ENCODE measurements at regions not wholly inside any gene's neighbourhood (a gene's known extent, or its start where the extent isn't known, plus 50 kb on each side); places are given as distances from the start of the nearest gene placed in this dataset.
"Not testable (repeated sequence)": the region's sequence is repeated elsewhere in the genome, so short reads cannot be mapped to it uniquely, and the experiment has no call there.

DNA sequence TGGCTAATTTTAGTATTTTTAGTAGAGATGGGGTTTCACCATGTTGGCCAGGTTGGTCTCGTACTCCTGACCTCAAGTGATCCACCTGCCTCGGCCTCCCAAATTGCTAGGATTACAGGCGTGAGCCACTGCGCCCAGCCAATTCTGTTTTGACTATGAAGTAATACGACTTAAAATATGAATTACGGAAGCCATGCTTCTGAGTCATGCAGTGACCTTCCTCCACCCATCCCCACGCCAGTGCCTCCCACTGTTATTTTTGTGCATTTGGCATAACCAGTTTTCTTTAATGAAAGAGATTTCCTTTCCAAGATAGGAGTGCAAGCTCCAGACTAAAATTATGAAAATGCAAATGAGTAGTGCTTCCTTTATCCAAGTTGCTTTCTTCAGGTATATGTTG, 101.0 kb upstream of the DAB2 start:
- not testable (repeated sequence) for DNase-seq

DNA sequence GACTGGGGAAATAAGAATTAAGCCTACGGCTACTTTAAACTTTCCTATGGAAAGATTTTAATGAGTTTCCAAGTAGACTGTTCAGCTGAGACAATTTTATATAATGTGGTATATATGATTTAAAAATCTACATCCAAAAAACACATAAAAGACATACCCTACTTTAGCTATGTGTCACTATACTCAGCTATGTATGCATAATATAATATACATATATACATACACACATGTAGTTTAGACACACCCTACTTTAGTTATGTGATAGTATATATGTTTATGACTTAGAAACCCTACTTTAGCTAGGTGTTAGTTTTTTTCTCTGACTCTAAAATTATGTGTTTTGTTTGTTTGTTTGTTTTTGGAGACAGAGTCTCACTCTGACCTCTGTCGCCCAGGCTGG, 100.5 kb upstream of the DAB2 start:
- no peak for DNase-seq

DNA sequence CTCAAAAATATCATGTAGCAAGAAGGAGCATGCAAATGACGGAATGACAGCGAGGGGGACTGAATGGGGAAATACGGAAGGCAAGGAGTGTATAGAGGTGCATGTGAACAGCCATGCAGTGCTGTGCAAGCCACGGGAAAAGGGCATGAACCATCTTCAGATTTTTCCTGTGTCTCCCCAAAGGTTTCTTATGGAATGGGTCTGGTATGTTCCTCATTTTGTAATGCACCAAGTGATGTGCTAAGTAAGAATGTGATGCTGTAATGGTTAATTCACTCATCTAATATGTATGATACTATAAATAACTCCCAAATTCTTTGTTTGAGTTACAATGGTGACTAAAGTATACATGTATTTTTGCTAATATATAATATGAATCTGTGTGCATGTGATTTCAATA, 99.0 kb upstream of the DAB2 start:
- no peak for DNase-seq

DNA sequence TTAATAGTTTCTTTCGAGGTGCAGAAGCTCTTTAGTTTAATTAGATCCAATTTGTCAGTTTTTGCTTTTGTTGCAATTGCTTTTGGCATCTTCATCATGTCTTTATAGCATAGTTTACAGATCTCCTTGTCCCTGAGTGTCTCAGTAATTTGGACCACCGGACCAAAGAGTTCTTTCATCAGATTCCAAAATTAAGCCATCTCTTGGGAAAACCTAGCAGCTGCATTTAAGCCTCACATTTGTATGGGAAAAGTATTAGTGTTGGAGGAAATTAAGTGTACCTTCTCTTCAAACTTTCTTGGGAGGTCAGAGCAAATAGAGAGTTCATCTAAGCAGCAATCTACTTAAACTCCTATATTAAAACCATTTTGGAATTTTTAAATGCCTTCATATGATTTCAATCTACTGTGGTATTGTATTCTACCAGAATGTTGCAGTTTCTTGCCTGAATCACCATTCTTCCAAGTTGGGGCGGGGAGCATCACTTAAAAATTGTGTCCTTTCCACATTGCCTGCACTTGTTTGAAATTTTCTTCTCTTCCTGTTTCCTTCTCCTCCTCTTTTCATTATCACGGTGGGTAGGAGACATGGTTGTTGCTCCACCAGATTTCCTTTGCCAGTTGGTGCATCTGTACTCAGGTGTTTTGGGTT, 97.3 kb upstream of the DAB2 start:
- DNase-seq, result no peak

DNA sequence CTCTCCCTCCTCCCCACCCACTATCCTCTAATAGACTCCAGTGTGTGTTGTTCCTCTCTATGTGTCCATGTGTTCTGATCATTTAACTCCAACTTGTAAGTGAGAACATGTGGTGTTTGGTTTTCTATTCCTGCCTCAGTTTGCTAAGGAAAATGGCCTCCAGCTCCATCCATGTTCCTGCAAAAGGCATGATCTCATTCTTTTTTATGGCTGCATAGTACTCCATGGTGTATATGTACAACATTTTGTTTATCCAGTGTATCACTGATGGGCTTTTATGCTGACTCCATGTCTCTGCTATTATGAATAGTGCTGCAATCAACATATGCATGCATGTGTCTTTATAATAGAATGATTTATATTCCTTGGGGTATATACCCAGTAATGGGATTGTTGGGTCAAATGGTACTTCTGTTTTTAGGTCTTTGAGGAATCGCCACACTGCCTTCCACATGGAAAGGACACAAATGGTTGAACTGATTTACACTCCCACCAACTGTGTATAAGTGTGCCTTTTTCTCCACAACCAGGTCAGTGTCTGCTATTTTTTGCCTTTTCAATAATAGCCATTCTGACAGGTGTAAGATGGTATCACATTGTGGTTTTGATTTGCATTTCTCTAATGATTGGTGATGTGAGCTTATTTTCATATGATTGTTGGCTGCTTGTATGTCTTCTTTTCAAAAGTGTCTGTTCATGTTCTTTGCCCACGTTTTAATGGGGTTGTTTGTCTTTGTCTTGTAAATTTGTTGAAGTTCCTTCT, 96.5 kb upstream of the DAB2 start:
- no peak for DNase-seq

DNA sequence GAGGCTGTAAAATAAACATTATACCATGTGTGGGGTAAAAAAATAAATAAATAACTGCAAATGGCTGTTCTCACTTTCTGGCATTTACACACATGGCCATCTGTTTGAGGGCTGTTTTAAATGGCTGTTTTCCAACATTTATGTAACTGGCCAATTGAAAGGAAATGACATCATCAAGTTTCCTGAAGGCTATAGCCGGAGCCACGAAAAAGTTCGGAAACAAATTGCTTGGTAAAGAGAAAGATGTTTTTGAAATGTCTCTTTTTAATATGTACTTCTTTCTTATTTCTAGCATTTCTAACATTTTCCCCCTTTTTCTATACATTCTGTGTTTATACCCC, 95.4 kb upstream of the DAB2 start:
- peak in 1 of 2 experiments; percentile 23 for DNase-seq

DNA sequence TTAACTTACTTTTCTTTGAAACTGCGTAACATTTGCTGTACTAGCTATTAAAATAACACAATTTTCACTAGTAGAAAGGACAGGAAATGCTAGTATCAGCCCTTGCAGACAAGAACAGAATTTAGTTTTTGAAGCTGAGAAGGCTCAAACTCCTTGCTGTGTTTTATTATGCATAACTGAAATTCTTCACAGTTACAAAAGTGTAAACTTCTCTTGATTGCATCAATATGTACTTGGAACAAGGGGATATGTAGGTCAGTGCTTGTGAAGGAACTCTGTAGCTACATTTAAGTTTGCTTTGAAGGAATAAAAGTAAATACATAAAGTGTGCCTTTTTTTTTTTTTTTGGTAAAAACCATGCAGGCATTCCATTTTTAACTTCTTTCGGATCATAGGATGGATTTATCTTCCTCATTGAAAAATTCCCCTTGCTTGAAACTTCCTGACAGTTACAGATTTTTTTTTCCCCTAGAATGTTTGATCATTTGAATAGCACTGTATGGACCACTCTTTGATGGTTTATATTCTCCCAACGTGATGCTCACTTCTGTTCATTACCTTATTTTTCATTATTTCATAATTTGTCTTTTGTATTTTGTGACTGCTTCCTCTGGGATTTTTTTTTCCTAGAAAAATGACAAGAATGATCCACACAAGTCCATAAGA, 94.9 kb upstream of the DAB2 start:
- DNase-seq, result peak in 1 of 2 experiments; percentile 15

DNA sequence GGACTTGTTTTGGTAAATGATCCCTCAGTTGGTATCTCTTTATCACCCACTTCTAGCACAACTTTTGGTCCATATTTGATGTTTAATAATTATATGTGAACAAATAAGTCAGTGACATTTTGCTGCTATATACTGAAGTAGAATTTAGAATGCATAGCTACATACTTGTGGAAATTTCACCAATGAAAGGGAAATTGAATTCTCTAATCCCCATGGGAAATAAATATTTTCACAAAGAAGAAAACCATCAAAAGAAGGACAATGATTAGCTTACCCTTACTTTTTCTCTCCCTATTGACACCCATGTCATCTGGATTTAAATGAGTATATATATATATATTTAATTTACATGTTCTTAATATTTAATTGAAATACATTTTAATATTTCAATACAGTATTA, 94.3 kb upstream of the DAB2 start:
- no peak for DNase-seq

DNA sequence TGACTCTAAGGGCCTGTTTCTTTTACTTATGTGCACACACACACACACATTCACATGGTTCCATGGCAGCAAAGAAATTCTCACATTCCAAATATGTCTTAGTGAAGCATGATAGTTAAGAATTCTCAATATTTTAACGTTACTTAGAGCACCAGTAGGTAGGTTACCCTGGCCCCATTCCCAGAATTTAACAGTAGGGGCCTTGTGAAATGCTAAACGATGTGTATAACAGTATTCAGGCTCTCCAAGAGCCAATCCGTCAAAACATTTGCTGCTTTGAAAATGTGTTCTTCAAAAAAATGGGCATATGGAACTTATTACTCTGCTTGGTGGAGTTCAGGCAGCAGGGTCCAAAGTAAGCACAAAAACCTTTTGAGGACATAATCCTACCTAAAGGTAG, 93.7 kb upstream of the DAB2 start:
- DNase-seq, result no peak

DNA sequence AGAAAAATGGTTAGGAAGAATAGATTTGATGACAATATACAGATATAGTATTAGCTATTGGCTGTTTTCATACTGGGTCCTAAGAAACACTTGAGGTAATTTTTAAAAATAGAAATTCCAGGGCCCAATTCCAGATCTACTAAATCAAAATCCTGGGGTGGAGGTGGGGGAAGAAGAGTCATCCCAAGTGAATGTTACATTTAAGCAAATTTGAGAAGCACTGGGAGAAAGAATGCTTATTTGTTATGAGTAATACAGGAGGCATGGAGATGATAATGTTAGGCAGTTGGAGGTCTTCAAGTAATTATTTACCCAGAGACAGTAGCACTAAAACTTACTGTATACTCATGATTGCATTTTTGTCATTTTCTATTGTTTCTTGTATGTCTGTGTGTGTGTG, 93.0 kb upstream of the DAB2 start:
- peak; percentile 28 to 80 for DNase-seq

DNA sequence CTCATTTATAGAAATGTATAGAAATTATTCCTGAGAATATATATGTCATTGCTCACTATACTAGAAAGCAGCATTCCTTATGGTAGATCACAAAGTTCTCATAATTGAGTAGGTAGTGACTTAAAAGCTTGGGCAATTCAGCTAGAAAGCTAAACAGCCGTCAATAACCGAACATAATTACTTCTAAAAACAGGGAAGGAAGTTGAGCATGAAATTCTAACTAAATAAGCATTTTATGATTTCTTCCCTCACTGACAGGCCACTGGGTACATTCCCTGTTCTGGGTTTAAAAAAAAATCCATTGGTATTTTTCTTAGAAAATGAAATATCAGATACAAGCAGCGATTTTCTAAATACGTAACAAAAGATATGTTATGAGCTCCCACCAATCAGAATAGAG, 91.1 kb upstream of the DAB2 start:
- DNase-seq, result no peak

DNA sequence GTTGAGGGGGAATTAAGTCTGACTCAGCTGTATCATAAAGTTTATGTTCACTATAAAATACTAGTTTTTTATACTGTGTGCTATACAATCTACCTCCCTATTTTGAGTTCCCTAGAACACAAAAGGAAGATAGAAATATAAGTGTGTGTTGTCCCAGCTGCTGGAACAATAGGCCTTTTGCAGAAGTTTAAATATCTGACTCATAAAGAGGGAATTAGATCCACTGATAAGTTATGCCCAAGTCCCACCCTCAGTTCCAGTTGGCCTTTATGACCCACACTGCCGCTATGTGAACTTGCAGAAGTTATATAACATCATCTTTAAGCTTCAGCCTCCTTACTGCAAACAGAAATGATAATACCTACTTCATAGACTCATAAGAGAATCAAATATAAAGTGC, 88.5 kb upstream of the DAB2 start:
- peak in 1 of 2 experiments; percentile 18 for DNase-seq

DNA sequence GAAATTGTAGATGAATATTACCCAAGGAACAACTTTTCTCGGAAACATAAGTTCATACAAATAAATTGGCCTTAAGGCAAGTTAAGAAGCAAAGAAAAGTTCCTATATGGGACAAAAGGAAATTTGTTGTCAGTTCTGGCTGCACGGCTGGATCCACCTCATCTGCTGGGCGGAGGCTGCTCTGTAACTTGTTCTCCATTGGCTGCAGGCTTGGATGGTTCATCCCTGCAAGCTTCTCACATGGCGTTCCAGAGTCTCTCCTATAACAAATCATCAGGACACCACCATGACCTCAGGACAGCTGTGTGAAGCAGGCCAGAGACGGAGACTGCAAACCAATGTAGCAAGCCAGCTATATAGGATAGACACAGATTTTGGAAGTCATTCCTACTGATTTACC, 81.4 kb upstream of the DAB2 start:
- no peak for DNase-seq

DNA sequence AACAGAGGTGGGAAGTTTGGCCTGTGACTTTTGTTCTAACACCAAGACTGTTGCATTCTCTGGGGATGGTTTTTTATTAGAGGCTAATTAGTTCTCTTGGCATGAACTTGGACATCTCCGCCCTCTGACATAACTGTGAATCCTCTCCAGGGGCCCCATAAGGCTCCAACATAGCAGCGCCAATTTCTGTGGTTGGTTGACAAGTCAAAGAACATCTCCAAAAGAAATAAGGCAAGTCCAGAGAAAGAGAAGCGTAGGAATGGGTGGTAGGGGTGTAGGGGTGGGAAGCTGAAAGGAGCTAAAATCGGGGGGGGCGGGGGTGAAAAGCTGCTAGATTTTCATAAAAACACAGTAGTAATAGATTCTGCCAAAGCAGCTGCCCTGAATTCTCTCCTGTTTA, 81.0 kb upstream of the DAB2 start:
- no peak for DNase-seq

DNA sequence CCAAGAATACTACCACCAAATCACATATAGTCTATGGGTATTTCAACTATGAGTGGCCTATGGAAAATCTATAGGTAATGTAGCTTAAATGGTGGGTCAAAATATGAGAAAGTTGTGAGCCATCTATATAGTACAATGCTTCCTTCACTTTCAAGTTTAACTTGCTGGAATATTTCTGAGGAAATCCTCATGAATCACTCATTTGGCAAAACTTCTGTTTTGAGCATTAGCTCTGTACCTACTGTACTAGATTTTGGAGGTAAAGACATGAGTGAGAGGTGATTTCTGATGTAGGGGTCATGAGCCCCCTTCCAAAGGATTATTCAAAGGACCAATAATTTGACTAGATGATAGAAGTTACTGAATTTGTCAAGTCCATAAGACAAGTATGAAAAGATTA, 80.6 kb upstream of the DAB2 start:
- DNase-seq, result no peak

DNA sequence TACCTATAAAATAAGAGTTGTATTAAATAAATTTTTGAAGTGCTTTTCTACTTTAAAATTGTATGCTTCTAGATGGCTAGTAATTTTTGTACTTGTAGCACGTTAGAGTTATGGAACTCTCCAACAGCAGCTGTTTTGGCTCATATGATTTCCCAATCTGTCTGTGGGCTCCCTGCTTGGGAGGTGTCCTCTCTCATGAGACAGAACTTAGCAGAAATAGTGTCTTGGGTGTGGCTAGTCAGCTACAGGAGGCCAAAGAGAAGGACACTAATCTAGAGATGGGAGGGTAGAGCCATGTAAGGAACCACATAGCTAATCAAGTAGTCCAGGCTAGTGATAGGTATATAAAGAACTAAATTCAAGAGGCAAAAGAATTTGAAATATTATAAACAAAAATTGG, 78.4 kb upstream of the DAB2 start:
- DNase-seq, result no peak

DNA sequence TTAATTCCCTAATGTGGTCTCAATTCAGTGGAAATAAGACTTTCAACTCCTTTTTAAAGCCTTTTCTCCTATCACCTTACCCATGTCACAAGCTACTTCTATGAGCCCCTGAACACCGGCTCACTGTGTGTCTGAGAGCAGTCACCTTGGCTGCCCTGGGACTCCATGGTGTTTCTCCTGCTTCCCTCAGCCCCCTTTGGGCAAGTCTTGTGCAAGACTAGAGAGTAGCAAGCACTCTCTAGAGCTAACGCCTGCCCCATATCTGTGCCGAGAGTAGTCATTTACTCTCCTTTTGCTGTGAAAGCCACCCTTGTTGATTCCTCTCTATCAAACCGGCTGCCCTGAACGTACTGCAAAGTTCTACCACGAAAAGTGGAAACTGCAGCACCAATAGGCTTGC, 77.9 kb upstream of the DAB2 start:
- no peak for DNase-seq

DNA sequence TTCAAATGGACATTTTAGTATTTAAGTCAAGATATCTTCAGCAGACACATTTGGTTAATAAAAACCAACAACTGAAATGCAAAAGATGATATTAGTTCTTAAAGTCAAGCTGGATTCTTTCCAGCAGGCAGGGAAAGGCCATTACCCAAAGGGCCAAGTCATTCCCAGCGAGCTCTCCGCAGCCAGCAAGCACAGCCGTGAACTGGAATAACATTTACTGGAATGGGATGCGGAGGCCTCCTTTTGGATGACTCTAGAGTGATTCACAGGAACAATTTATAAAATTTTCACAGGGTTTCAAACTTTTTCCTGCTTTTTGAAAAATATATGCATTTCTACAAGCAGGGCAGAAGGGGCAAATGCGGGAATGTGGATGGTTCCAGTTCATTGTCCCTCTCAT, 76.6 kb upstream of the DAB2 start:
- no peak for DNase-seq

DNA sequence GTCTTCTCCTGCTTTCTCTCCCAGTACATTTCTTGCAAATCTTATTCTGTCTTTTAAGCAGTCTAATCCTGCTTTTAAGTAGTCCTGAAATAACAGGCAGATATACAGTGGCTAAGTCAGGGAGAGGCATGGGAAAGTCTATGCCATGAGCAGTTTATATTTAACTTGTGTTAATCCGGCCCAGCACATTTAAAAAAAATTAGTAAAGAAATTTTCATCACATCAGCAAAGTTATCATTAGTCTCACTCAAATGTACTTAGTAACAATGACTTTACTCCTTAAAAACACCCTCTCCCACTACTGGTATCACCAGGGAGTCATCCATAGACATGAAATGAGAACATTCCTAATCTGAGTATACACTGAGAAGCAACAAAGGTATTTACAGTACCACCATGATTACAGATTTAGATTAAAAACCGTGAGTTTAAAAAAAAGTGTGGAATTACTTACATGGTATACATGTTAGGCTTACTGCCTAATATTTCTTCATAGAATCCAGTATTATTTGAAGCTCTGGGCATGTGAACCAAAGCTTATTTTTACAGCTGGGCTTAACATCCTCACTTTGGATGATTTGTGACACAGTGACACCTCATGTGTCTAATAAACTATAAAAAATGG, 75.9 kb upstream of the DAB2 start:
- no peak for DNase-seq

DNA sequence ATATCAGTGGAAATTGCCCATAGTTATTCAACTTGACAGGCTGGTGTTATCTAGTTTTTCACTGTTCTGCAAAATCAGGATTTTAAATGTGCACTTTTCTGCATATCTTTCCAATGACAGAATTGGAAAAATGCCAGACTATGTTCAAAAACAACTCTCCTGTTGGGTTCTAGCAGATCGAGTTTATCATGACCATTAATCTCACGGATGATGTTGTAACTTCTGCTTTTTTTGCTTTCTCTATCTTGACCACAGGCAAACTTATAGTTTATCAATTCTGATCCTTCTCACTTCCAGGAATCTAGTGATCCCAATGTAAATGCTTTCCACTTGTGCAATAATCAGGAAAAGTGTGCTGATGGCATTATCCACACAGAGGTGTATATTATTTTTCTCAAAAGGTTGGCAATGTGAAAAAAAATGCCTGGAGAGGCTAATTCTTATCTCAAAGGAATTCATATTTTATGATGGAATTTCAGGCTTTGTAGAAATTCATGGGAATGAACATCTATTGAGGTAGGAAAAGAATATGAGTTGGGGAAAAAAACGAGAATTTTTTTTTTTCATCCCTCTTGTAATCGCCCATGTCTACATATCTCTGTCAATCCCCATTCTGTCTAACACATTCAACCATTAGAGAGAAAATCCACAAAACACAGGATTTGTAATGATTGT, 73.6 kb upstream of the DAB2 start:
- DNase-seq, result no peak

DNA sequence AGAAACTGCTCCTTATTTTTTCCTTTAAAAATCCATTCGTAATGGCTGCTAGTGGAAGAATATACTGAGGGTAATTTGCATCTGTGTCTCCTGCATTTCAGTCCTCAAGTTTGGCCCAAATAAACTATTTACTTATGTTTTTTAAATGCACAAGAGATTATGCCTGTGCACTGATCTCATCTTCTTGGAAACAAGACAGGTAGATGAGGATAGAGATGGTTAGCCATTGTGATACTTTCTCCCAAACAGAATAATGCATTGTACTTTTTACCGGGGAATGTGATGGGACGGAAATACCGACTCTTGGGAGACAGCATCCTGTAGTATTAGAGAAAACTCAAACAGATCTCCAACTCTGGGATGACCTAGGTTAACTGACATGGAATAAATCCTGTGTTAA, 72.5 kb upstream of the DAB2 start:
- DNase-seq, result no peak

DNA sequence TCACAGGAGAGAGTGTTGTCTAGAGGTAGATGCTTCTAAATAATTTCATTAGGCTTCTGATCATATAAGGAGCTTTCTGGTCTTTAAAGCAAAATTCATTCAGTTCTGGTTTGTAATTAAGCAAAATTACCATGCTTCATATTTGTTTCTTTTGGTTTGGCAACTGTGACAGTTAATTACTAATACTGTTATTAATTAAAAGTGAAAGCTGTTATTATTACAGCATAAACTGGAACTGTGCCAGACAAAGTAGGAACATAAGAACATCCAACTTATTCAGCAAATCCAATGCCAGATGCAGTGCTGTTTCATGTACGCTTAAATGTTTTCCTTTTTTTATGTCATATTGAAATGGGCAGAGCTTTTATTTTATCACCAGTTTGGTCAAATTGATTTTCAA, 70.4 kb upstream of the DAB2 start:
- no peak for DNase-seq

DNA sequence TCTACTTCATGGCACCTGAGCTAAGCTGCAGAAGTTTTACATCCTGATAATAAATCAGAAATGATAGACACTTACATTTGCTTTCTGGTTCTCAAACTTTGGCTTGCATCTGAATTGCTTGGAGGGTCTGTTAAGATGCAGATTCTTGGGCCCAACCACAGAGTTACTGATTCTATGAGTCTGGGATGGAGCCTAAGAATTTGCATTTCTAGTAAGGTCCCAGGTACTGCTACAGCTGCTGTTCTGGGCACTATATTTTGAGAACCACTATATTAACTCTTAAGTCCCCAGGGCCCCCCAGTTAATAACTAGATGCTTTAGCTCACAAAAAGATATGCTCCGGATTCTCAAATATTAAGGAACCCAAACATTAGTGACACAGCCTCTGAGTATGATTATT, 69.8 kb upstream of the DAB2 start:
- no peak for DNase-seq

DNA sequence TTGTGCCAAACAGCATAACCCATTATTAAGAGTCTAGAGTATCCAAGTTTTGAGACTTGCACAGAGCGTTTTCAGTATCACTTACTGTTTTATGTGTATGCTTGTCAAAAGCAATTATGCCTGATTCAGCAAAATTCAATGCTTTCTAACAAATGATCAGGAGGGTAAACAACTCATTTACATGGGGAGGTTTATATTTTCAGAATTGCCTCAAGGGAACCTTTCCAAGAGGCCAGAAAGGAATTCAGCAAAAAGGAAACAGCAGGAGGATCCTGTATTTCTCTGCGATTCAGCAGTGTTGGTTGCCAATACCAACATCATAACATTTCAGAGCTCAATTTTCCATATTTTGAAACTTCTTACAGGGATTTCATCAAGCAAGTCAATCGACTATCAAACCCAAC, 69.3 kb upstream of the DAB2 start:
- no peak for DNase-seq
